NCI-H2107 (cell line): ENCODE measurements at regions not wholly inside any gene's neighbourhood (a gene's known extent, or its start where the extent isn't known, plus 50 kb on each side); places are given as distances from the start of the nearest gene placed in this dataset.
"Not testable (repeated sequence)": the region's sequence is repeated elsewhere in the genome, so short reads cannot be mapped to it uniquely, and the experiment has no call there.

Experiments used
- DNase-seq: peaks from one replicate; lab custom pipeline; 2025; lab: John Stamatoyannopoulos, UW

DNA sequence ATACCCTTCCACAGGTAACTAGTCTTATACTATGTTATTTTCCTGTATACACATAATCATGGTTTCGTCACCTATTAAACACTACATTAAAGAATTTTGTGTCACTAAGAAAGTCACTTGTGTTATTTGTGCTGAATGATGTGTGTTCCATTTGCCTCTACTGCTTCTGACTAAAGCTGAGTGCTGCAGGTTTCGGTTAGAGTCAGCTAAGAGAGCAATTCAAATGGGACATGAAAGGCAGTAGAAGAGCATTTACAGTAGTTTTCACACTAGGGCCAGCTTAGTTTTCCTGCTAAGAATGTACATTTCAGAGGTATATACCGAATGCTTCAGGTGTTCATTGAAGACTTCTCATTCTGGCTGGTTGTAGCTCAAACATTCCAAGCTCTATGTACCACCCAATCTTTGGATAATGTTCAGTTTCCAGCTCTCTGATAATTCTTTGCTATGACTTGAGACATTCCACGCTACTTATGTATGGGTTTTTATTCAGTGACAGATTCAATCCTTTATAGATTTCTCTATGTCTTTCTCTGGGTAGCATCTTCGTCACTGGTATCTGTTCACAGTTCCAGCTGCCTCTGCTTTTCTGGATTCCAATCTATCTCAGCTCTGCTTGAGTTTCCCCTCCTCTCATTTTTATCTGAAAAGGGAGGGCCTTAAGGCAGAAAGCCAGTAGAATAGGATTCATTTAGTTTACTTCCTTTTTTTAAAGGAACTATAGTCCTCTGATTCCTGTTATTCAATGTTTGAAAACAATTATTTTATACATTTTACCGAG is 164.4 kb downstream of the CXXC4 start:
- no peak for DNase-seq

DNA sequence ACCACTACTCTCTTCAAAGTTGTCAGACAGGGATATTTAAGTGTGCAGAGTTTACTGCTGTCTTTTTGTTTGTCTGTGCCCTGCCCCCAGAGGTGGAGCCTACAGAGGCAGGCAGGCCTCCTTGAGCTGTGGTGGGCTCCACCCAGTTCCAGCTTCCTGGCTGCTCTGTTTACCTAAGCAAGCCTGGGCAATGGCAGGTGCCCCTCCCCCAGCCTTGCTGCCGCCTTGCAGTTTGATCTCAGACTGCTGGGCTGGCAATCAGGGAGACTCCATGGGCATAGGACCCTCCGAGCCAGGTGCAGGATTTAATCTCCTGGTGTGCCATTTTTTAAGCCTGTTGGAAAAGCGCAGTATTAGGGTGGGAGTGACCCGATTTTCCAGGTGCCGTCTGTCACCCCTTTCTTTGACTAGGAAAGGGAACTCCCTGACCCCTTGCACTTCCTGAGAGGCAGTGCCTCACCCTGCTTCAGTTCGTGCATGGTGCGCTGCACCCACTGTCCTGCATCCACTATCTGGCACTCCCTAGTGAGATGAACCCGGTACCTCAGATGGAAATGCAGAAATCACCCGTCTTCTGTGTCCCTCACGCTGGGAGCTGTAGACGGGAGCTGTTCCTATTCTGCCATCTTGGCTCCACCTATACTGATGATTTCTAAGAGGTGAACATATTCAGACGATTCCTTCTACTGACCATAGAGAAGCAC is 167.6 kb downstream of the CXXC4 start:
- DNase-seq = not testable (repeated sequence)

DNA sequence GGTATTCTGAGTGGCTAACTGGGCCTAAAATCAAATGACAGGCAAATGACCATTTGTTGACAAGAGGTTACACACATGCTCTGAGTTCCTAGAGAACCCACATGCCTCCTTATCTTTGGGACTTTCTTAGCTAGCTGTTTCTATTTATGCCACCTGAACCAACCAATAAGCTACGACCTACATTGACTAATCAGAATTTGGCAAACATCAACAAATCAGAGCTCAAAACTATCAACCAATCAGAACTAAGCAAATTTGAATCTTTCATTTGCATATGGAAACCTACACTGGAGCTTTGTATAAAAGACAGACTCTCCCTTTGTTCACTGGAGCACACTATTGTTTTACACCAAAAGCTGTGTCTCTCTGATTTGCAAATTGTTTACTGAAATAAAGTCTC is 192.0 kb downstream of the CXXC4 start:
- no peak for DNase-seq

DNA sequence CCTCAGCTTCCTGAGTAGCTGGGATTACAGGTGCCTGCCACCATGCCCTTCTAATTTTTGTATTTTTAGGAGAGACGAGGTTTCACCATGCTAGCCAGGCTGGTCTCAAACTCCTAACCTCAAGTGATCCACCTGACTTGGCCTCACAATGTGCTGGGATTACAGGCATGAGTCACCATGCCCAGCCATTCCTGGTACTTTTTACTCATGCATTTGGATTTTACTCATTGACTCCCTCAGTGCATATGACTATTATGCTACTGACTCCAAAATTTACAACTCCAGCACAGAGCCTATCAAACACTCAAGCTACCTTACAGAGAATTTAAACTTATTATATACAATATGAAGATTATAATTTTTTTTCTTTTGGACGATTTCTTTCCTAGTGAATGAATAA is 199.9 kb downstream of the CXXC4 start:
- DNase-seq = no peak

DNA sequence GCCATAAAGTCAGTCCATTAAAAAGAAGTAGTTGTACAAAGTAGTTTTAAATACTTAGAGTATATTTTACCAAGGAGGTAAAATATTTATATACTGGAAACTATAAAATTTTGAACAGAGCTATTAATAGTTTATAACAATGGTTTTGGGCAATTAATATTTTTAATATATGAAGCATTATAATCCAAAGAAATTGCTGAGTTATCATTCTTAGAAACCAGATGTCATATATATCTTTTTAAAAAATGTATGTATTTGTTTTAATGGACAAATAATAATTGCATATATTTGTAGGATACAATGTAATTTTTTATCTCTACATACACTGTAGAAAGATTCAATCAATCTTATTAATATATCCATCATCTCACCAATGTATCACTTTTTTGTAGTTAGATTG is 207.8 kb downstream of the CXXC4 start:
- DNase-seq = no peak

DNA sequence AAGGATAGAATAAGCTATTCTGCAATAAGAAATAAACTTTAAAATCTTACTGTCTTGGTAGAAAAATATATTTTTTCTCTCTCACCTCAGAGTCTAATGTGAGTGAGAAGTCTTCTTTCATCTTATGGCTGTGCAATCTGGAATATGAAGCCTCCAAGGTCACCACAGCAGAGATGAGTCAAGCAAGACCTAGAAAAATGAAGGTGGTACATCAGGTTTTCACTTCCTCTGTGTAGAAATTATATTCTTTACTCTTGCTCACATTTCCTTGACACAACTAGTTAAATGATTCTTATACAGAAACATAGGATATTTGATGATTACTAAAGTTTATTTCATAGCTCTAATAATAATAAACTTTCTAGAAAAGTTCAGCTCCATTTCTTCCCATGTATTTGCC is 211.4 kb downstream of the CXXC4 start:
- no peak for DNase-seq

DNA sequence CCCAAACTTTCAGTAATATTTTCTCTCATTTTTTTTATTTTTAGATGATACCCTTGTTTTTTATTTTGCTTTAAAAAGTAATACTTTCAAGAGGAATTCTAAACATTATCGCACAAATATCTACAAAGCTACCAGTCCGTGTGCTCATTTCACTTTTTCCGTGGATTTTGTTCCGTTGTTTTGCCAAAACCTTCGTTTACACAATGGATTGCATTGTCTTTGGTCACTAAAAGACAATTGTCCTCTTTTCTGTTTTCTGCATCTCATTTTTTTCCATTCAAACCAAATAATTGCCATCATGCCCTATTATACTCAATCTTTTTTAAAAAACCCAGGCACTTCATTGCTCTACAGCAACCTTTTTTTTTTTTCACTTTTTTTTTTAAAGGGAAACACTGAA is 214.9 kb downstream of the CXXC4 start:
- no peak for DNase-seq

DNA sequence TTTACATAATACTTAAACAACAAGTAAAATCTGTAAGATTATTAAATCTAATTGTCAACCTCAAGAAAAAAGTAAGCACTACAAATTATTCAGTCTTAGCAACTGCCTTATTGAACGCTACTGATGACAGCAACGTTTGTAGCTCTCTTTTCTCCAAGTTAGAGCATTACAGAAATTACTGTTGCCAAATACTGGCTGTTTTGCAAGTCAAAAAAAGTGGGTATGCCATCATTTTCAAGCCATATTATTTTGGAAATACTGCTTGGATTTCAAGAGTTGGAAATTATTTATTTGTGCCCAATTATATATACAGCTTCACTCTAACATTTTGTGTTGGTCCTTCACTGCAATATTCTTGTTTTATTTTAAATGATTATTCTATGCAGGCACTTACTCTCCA is 221.7 kb downstream of the CXXC4 start:
- no peak for DNase-seq

DNA sequence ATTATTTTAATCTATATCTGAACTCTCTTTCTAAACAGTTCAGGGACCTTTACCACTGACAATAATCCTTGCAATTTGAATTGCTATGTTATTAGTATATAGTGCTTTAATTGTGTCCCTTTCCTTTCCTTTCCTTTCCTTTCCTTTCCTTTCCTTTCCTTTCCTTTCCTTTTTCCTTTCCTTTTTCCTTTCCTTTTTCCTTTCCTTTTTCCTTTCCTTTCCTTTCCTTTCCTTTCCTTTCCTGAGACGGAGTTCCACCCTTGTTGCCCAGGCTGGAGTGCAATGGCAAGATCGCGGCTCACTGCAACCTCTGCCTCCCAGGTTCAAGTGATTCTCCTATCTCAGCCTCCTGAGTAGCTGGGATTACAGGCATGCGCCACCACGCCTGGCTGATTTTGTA is 225.1 kb downstream of the CXXC4 start:
- DNase-seq = not testable (repeated sequence)

DNA sequence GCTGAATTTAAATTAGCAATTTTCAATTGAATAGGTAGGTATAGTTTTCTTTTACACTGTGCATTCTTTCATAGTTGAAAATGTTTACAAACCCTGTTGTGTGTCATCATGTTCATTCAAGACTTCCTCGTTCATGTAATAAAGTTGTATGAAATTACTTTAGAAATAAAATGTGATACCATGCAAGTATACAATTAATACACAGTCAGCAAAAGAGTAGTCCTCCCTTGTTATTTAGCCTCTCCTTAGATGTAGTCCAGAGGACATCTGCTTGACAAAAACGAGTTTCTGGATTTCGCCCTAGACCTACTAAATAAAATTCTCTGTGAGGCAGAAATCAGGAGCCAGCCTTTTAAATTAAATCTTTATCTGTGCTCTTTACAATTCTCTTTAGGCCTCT is 231.6 kb downstream of the CXXC4 start:
- no peak for DNase-seq

DNA sequence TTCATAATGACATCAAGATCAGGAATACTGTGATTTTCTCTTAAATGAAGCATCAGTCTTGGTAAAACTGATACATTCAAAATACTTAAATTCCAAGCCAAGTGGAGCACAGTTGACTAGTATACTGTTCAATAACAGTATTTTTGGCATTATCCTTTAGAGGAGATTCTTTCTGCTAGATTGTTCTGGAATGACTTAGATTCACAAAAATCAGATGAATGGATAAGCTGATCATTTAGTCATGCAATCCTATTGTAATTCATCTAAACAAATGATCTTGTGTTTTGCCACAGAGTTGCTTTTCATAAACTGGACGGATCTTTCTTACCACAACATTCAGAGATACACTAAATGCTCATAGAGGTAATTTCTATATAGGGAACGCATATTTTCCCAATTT is 232.0 kb downstream of the CXXC4 start:
- no peak for DNase-seq

DNA sequence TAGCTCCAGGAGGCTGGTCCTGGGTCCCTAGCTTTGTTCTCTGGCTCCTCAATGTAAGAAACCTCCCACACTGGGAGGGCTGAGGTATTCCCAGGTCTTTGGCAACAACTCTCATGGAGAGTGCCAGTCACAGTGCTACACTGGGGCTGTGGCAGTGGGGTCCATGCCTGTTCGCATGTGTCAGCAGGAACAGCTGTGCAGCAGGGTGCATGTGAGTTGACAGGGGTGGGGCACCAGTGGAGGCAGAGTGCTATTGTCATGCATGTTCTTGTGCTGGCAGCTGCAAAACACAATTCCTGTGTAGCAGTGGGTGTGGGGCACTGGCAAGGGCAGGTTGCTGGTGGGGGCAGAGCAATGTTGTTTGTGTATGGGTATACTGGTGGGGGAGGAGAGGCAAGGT is 246.0 kb downstream of the CXXC4 start:
- DNase-seq = no peak

DNA sequence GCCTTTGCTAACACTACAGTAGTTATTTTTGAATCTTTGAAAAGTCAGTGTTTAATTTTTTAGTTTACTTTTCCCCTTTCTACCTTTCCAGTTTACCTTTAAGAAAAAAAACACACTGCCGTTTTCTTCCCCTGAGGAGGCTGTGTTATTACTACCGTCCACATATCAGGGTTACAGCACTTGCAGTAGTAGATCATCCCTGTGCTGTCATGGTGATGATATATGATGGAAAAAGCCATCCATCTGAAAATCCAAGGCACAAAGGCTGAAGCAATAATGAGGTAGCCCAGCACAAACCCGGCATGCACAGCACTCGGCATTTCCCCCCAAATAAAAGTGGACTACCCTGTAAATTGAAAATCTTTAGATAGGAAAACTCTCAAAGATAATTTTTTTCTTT is 258.7 kb downstream of the CXXC4 start:
- no peak for DNase-seq

DNA sequence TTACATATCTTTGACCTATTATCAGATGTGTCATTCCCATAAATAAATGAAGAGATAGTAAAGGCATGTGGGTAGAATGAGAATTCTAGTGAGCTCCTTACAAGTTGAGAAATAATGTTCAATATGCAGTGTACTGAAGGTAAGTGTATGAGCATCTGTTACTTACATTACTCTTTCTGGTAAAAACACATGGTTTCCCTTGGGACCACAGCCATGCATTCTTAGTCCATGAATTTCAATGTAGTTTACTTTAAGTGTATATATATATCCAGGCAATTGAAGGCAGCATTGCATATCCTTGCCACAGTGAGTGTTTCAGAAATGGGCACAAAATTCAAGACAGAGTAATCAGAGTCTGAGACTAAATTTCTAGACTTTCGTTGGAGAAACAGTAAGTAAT is 277.2 kb downstream of the CXXC4 start:
- no peak for DNase-seq

DNA sequence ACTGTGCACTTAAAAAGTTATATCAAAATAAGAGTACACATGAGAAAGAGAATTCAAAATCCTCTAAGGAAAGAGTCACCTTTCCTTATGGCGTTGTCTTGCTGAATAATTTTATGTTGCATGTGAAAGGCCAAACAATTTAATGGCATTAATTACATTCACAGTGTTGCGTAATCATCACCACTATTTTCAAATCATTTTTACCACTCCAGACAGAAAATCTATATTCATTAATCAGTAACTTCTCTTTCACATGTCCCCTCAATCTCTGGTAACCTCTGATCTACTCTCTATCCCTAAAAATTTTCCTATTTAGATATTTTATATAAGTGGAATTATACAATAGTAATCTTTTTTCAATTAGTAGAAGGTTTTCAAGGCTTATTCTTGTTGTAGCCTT is 283.0 kb downstream of the CXXC4 start:
- no peak for DNase-seq

DNA sequence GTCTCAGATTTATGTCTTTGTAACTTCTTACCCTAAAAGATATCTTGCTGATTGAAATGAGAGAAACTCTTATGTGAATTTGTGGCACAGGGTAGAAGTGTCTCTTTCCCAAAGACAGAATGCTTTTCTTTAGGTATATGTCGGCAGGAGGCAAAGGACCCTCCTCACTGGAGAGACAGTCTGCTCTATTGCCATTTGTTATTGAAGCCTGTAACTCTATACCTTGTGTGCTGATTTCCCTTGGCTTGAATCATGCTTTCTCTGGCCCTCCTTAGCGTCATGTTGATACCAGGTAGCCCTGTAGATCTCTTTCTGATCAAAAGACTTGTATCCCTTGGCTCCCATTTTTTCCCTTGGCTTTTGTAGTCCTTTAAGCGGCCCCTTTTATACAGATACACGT is 284.3 kb downstream of the CXXC4 start:
- DNase-seq = no peak

DNA sequence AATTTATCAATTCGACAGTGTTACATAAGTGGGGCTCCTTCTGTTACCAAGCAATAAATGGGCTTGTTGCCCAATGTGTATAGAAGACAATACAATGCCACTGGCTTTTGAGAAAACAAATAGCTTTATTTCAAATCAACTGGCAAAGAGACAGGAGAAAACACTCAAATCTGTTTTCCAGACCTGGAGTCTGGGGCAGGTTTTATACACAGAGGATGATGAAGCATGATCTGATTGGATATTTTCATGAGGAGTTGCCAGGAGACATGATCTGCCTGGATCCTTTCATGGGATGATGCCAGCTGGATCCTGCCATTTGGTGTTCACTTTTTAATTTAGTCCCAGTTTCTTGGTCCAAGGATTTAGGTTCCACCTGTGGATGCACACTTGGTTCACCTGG is 287.9 kb downstream of the CXXC4 start:
- no peak for DNase-seq

DNA sequence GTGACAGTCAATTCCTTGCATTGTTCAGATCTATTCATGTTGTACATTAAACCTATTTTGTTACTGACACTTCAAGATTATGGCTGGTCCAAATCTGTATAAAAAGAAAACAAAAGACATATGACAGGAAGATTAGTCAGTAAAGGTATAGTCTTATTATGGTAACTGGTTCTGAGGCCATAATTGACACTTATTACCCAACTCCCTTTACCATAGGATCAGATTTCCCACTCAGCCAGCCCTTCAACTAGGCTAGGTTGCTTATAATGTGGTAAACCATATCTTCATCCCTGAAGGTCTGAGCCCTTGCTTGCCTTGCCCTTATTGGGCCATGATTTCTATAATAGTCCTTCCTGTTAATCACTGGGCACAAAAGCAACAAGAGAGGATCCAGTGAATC is 289.6 kb downstream of the CXXC4 start:
- peak; percentile 1 for DNase-seq

DNA sequence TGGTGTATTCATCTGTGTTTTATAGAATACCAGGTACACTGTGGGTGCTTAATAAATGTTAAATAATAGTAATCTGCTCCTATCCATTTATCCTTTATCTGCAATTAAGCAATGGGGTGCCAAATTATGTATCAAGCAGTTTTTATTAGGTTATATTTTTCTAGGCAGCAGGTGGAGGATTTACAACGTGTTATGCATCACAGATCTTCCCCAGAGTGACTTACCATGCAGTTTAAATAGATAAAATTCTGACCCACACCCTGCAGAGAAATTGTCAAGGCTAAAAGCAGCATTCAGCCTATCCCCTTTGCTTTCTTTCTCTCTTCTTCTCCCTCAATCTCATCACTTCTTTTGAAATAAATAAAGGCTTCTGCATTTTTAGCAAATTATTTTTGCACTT is 306.4 kb downstream of the CXXC4 start:
- DNase-seq = no peak

DNA sequence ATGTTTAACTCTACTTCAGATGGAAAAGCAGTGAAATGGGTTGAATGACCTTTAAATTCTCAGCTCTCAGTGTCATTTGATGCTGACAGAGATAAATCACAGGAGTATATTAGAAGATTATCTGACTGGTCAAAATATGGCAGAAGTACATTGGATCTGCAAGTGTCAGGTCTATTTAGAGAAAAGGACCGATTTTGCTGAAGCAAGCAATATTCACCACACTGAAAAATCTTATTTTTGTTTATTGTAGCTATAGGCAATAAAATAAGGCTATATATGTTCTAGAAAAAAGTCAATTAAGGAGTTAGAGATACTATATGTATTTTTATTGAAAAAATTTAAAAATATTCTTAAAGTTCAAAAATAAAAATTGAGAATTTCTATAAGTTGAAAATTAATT is 325.3 kb downstream of the CXXC4 start:
- no peak for DNase-seq

DNA sequence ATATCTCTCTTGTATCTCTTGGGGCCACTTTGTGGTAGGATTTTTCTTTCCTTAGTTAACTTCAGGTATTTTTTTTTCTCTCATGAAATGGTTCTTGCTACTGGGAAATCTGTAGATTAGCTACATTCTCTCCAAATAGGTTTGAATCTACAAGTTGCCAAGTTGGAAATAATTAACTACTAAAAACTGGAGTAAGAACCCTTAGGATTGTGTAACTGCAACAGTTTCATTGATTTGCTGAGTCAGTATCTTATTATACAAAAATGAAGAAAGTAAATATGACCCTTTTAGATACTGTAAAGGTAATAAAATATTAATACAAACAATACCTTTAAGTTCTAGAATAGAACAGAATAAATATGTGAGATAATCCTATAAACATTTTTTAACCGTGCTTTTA is 327.9 kb downstream of the CXXC4 start:
- no peak for DNase-seq

DNA sequence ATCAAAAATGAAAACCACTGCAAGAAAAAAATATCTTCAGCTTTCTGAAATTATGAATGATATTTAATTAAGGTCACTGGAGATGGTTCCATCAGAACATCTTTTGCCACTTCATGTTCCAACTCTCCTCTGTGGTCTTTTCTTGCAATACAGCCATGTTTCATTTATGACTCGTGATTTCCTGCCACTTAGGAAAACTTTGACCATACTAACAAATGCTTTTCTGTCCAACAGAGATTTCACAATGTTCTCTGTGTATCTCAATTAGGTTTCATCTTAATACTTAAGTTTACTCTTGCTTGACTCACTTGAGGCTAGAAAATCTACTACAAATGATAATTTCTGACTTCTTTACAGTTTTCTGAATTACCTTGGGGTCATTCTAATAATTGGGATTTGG is 330.9 kb downstream of the CXXC4 start:
- no peak for DNase-seq

DNA sequence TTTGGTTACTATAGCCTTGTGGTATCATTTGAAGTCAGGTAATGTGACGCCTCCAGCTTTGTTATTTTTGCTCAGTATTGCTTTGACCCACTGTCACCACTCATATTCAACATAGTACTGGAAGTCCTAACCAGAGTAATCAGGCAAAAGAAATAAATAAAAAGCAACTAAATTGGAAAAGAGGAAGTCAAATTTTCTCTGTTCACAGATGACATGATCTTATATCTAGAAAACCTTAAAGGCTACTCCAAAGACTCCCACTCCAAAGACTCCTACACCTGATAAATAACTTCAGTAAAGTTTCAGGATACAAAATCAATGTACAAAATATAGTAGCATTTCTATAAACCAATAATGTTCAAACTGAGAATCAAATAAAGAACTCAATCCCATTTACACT is 348.6 kb downstream of the CXXC4 start:
- DNase-seq = no peak

DNA sequence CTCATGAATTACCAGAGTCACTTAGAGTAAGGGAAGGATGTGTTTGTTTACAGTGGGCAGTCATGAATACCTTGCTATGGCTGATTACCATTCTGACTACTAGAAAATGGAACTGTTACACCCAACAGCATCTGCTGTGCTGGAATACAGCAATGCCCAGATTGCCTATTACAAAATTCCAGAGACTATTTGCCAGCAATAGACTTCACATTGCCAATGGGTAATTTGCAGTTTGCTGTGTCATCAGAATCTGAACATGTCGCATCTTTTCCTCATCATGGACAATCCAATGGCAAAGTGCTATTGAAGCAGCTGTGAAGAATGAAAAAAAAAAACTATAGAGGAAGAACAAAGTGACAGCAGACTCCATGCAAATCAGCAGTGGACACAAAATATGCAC is 356.6 kb downstream of the CXXC4 start:
- DNase-seq = no peak
